GM19438 (cell line): ENCODE measurements at regions not wholly inside any gene's neighbourhood (a gene's known extent, or its start where the extent isn't known, plus 50 kb on each side); places are given as distances from the start of the nearest gene placed in this dataset.

ENCODE experiments used
- ATAC-seq: cut with Tn5 transposase; IDR thresholded peaks from one replicate; pipeline ENCODE4 v1.9.1; 2021; ENCODE audit warnings: low read depth; ENCODE audit not compliant: unreplicated experiment

- no peak for ATAC-seq
Measured at GRCh38 chr7:132733860-132734259, 157.6 kb upstream of the PLXNA4 start.

GRCh38 chr7:132732321-132732865 is 156.1 kb upstream of the PLXNA4 start:
- no peak for ATAC-seq

- ATAC-seq, result no peak
Measured at GRCh38 chr7:132730105-132730504, 153.8 kb upstream of the PLXNA4 start.

- ATAC-seq, result no peak
Measured at GRCh38 chr7:132723506-132724081, 147.3 kb upstream of the PLXNA4 start.

GRCh38 chr7:132720835-132721234 is 144.6 kb upstream of the PLXNA4 start:
- ATAC-seq, result no peak

GRCh38 chr7:132713893-132714292 is 137.6 kb upstream of the PLXNA4 start:
- no peak for ATAC-seq

GRCh38 chr7:132709971-132710567 is 133.8 kb upstream of the PLXNA4 start:
- no peak for ATAC-seq

GRCh38 chr7:132708470-132708869 is 132.2 kb upstream of the PLXNA4 start:
- ATAC-seq, result no peak

GRCh38 chr7:132705146-132705545 is 128.9 kb upstream of the PLXNA4 start:
- ATAC-seq, result no peak

GRCh38 chr7:132703742-132704141 is 127.5 kb upstream of the PLXNA4 start:
- ATAC-seq, result no peak

GRCh38 chr7:132697003-132697402 is 120.7 kb upstream of the PLXNA4 start:
- no peak for ATAC-seq

GRCh38 chr7:132696332-132696731 is 120.1 kb upstream of the PLXNA4 start:
- ATAC-seq, result no peak

- ATAC-seq, result no peak
Measured at GRCh38 chr7:132691201-132691600, 114.9 kb upstream of the PLXNA4 start.

- ATAC-seq, result no peak
Measured at GRCh38 chr7:132690174-132690573, 113.9 kb upstream of the PLXNA4 start.

GRCh38 chr7:132687981-132688383 is 111.7 kb upstream of the PLXNA4 start:
- no peak for ATAC-seq

- ATAC-seq, result no peak
Measured at GRCh38 chr7:132687016-132687415, 110.7 kb upstream of the PLXNA4 start.

GRCh38 chr7:132685277-132685676 is 109.0 kb upstream of the PLXNA4 start:
- no peak for ATAC-seq

- ATAC-seq, result no peak
Measured at GRCh38 chr7:132683896-132684690, 107.8 kb upstream of the PLXNA4 start.

- no peak for ATAC-seq
Measured at GRCh38 chr7:132681951-132682350, 105.7 kb upstream of the PLXNA4 start.

- no peak for ATAC-seq
Measured at GRCh38 chr7:132680590-132680989, 104.3 kb upstream of the PLXNA4 start.

GRCh38 chr7:132678656-132679055 is 102.4 kb upstream of the PLXNA4 start:
- ATAC-seq, result no peak

GRCh38 chr7:132677918-132678317 is 101.6 kb upstream of the PLXNA4 start:
- ATAC-seq, result no peak
